PC-3 (cell line): ENCODE measurements at regions not wholly inside any gene's neighbourhood (a gene's known extent, or its start where the extent isn't known, plus 50 kb on each side); places are given as distances from the start of the nearest gene placed in this dataset.
A peak's percentile ranks its signal among the peaks of the same experiment; 100 is the strongest.

Experiments
- ATAC-seq: fragments of 200-7000 bp; cut with Tn5 transposase; 2 replicates; pipeline ENCODE4 v1.9.1; 2020; ENCODE audit warnings: mild to moderate bottlenecking, moderate library complexity
- BruUV-seq: library from RNA; stranded (reverse); fragments of 400-500 nt; replicated peaks from 2 replicates; lab custom pipeline; 2021; lab: Mats Ljungman, UMichigan
- CTCF ChIA-PET: fragments of 300-600 bp; sonication (Branson Sonifier 250); formaldehyde crosslinking; loops from one replicate; lab custom pipeline; 2022; ENCODE audit warnings: antibody characterized with exemption; lab: Charles Lee
- POLR2A ChIA-PET: fragments of 300-600 bp; sonication (Branson Sonifier 250); formaldehyde crosslinking; loops from one replicate; lab custom pipeline; 2022; ENCODE audit warnings: antibody characterized with exemption; ENCODE audit not compliant: unreplicated experiment; lab: Charles Lee
- DNase-seq: peaks from one replicate; pipeline ENCODE4 v3.0.0-alpha.2; 2015
- H2AFZ ChIP-seq: fragments of 300-600 bp; sonication (generic); 2 replicates; pipeline ENCODE4 v1.6.0; 2016; ENCODE audit warnings: antibody characterized with exemption, low read length
- H3F3A ChIP-seq: fragments of 300-600 bp; sonication (generic); one replicate; pipeline ENCODE4 v1.6.0; 2017; ENCODE audit warnings: antibody characterized with exemption, low read length, control low read depth, mild to moderate bottlenecking; ENCODE audit not compliant: unreplicated experiment
- H3K27ac ChIP-seq: fragments of 300-600 bp; sonication (generic); 2 replicates; pipeline ENCODE4 v1.5.1; 2016; ENCODE audit warnings: mild to moderate bottlenecking, low read length
- H3K27me3 ChIP-seq: fragments of 300-600 bp; sonication (generic); 2 replicates; pipeline ENCODE4 v1.6.1; 2016; ENCODE audit warnings: low read length, mixed read lengths
- H3K36me3 ChIP-seq: fragments of 300-600 bp; sonication (generic); 2 replicates; pipeline ENCODE4 v1.6.1; 2016; ENCODE audit warnings: low read depth, mixed run types, low read length, mixed read lengths
- H3K4me1 ChIP-seq: fragments of 300-600 bp; sonication (generic); 2 replicates; pipeline ENCODE4 v1.5.1; 2016; ENCODE audit warnings: low read length; ENCODE audit not compliant: insufficient read depth
- H3K4me2 ChIP-seq: fragments of 300-600 bp; sonication (generic); 2 replicates; pipeline ENCODE4 v1.6.0; 2016; ENCODE audit warnings: low read length
- H3K4me3 ChIP-seq: fragments of 300-600 bp; sonication (generic); 2 replicates; pipeline ENCODE4 v1.5.1; 2016; ENCODE audit warnings: mild to moderate bottlenecking, low read length, mixed read lengths
- H3K79me2 ChIP-seq: fragments of 300-600 bp; sonication (generic); 2 replicates; pipeline ENCODE4 v1.6.1; 2017; ENCODE audit warnings: low read length, mixed read lengths
- H3K9ac ChIP-seq: fragments of 300-600 bp; sonication (generic); 2 replicates; pipeline ENCODE4 v1.6.0; 2016; ENCODE audit warnings: mild to moderate bottlenecking, low read length
- H3K9me2 ChIP-seq: fragments of 300-600 bp; sonication (generic); replicated peaks from 2 replicates; pipeline ENCODE4 v1.6.1; 2016; ENCODE audit warnings: mixed run types, low read length, mixed read lengths
- H3K9me3 ChIP-seq: fragments of 300-600 bp; sonication (generic); 2 replicates; pipeline ENCODE4 v1.6.1; 2016; ENCODE audit warnings: low read length, mixed read lengths
- H4K20me1 ChIP-seq: fragments of 300-600 bp; sonication (generic); 2 replicates; pipeline ENCODE4 v1.6.1; 2016; ENCODE audit warnings: low read length, mixed read lengths
- CTCF ChIP-seq: fragments of 300-600 bp; sonication (generic); conservative IDR thresholded peaks from 2 replicates; pipeline ENCODE4 v1.5.1; 2017; ENCODE audit warnings: antibody characterized with exemption, low read depth, mild to moderate bottlenecking, low read length
- EZH2 ChIP-seq: fragments of 300-600 bp; sonication (generic); IDR thresholded peaks from one replicate; pipeline ENCODE4 v1.6.1; 2017; ENCODE audit warnings: antibody characterized with exemption, mild to moderate bottlenecking, low read length; ENCODE audit not compliant: unreplicated experiment
- EZH2phosphoT487 ChIP-seq: fragments of 300-600 bp; sonication (generic); IDR thresholded peaks from 2 replicates; pipeline ENCODE4 v1.6.1; 2018; ENCODE audit warnings: mild to moderate bottlenecking, antibody characterized with exemption, low read length, borderline replicate concordance
- intact Hi-C: fragments of 100-400 bp; cut with micrococcal nuclease; formaldehyde crosslinking; loops from 2 replicates; pipeline ENCODE4 v1.9.0; 2023

GRCh38 chr2:13558368-13558767 is 841.6 kb downstream of the TRIB2 start:
- Histone ChIP-seq H3K9me2 (no peaks in the 10 kb centered on the region), H3K36me3 (no peaks in the 10 kb centered on the region), H3K79me2 (no peaks in the 10 kb centered on the region), H3K27me3 (no peaks in the 10 kb centered on the region), H3K4me1 (peaks cover 24% of the 10 kb centered on the region), H4K20me1 (no peaks in the 10 kb centered on the region), H3K9ac (peak overlapping the region; percentile 53), H3K9me3 (no peaks in the 10 kb centered on the region), H2AFZ (peak overlapping the region; percentile 25; the same call in 1 of the 2 replicates), H3K4me3 (no peak overlapping the region), H3K4me2 (peak overlapping the region; percentile 64), H3K27ac (peak overlapping the region; percentile 96), H3F3A (no peaks in the 10 kb centered on the region)
- intact Hi-C loops = loop anchor here (1.0 kb wide), 2 partner anchors 14 to 96 kb away; no protein-coding TSS in a partner anchor
- no peak for TF ChIP-seq EZH2phosphoT487
- TF ChIP-seq CTCF = no peak
- no peak for TF ChIP-seq EZH2
- ChIA-PET POLR2A (interaction anchor here (0.7 kb wide), 1 partner anchor 26 kb away, joined by 4 read pairs; no protein-coding TSS in a partner anchor), CTCF (interaction anchor here (1.0 kb wide), 1 partner anchor 87 kb away, joined by 5 read pairs; no protein-coding TSS in a partner anchor)
- peak; percentile 97 for ATAC-seq
- no TSS peak for BruUV-seq
- peak; percentile 95 for DNase-seq

GRCh38 chr2:13560322-13560721 is 843.6 kb downstream of the TRIB2 start:
- Histone ChIP-seq H2AFZ (no peak overlapping the region), H3K9ac (no peak overlapping the region), H3K4me1 (peaks cover 24% of the 10 kb centered on the region), H3F3A (no peaks in the 10 kb centered on the region), H3K4me2 (no peak overlapping the region), H3K27ac (no peak overlapping the region), H3K79me2 (no peaks in the 10 kb centered on the region), H3K9me3 (no peaks in the 10 kb centered on the region), H4K20me1 (no peaks in the 10 kb centered on the region), H3K9me2 (no peaks in the 10 kb centered on the region), H3K36me3 (no peaks in the 10 kb centered on the region), H3K4me3 (no peak overlapping the region), H3K27me3 (no peaks in the 10 kb centered on the region)
- no peak for ATAC-seq
- intact Hi-C loops = no loop called here
- TF ChIP-seq EZH2phosphoT487 (no peak), CTCF (no peak), EZH2 (no peak)
- ChIA-PET POLR2A (no interaction called here), CTCF (no interaction called here)
- BruUV-seq = no TSS peak
- DNase-seq = no peak

DNA sequence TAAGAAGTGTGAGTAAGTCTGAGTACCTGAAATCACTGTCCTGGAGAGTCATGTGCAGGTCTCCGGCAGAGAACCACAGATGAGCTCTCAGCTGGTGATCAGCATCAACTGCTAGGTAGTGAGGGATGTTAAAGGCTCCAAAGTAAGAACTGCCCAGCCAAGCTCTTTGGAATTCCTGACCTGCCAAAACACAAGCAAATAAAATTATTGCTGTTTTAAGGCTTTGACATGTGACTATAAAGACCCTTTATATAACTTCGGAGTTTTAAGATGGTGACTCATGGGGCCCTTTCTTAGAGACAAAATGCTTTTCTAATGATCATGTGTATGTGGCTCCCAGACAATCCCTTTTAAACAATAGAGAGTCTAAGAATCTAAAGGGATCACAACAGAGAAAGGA is 855.7 kb downstream of the TRIB2 start:
- POLR2A ChIA-PET = no interaction called here
- Histone ChIP-seq H3K36me3 (no peaks in the 10 kb centered on the region), H3K79me2 (no peaks in the 10 kb centered on the region), H3K9ac (no peak overlapping the region), H2AFZ (peak overlapping the region; percentile 33; the same call in 1 of the 2 replicates), H3K9me3 (no peaks in the 10 kb centered on the region), H3K9me2 (no peaks in the 10 kb centered on the region), H3F3A (no peaks in the 10 kb centered on the region), H3K4me3 (no peak overlapping the region), H3K27me3 (no peaks in the 10 kb centered on the region), H3K4me2 (no peak overlapping the region), H4K20me1 (no peaks in the 10 kb centered on the region), H3K27ac (no peak overlapping the region), H3K4me1 (peaks cover 7% of the 10 kb centered on the region)
- DNase-seq (peak; percentile 58), ATAC-seq (peak; percentile 75)
- intact Hi-C loops = loop anchor here (1.0 kb wide), 1 partner anchor 14 kb away; no protein-coding TSS in a partner anchor
- TF ChIP-seq EZH2 (no peak), CTCF (no peak), EZH2phosphoT487 (no peak)
- no TSS peak for BruUV-seq
- CTCF ChIA-PET = no interaction called here
